Uterus (tissue), 3 donors: ENCODE measurements at regions not wholly inside any gene's neighbourhood (a gene's known extent, or its start where the extent isn't known, plus 50 kb on each side); places are given as distances from the start of the nearest gene placed in this dataset.

Source experiments
- DNase-seq, 2 donors: peaks; one replicate each; pipeline ENCODE4 v3.0.0-alpha.2; 2019 to 2020
- H3K27ac ChIP-seq, 2 donors: fragments of 200-600 bp; sonication (generic); 1 replicate in 1 of 2; 2 replicates in 1 of 2; pipeline ENCODE4 v1.5.1; 2016 to 2018
- H3K27me3 ChIP-seq, 2 donors: fragments of 200-600 bp; sonication (generic); one replicate each; pipeline ENCODE4 v1.5.1; 2018 to 2019; ENCODE audit warnings: control low read depth in 1 of 2
- H3K36me3 ChIP-seq, 2 donors: fragments of 200-600 bp; sonication (generic); one replicate each; pipeline ENCODE4 v1.5.1; 2019; ENCODE audit warnings: control low read depth in 1 of 2
- H3K4me1 ChIP-seq, 2 donors: fragments of 200-600 bp; sonication (generic); one replicate each; pipeline ENCODE4 v1.5.1; 2018 to 2019; ENCODE audit warnings: control low read depth in 1 of 2
- H3K4me3 ChIP-seq, 2 donors: fragments of 200-600 bp; sonication (generic); 1 replicate in 1 of 2; 2 replicates in 1 of 2; pipeline ENCODE4 v1.5.1; 2018 to 2019; ENCODE audit warnings: mild to moderate bottlenecking in 1 of 2
- H3K9me3 ChIP-seq, 2 donors: fragments of 200-600 bp; sonication (generic); one replicate each; pipeline ENCODE4 v1.5.1; 2019; ENCODE audit warnings: control low read depth in 1 of 2
- POLR2A ChIP-seq, 2 donors: fragments of 450-650 bp; IDR thresholded peaks; one replicate each; pipeline ENCODE4 v1.6.1; 2016; ENCODE audit warnings: antibody characterized with exemption in 2 of 2, mild to moderate bottlenecking in 1 of 2, moderate library complexity in 1 of 2
- intact Hi-C: fragments of 100-400 bp; cut with DNase I; formaldehyde crosslinking; loops from one replicate; pipeline ENCODE4 v1.15.1; 2023; ENCODE audit warnings: low total_unique reads
- TF ChIP-seq, protein P1 (sequence below), 4 experiments: fragments of 200-600 bp in 2 of 4; fragments of 450-650 bp in 2 of 4; sonication (generic) in 2 of 4; IDR thresholded peaks; one replicate each; pipeline ENCODE4 v1.5.1; 2016 to 2019; ENCODE audit warnings: antibody characterized with exemption in 4 of 4, mild to moderate bottlenecking in 2 of 4, moderate library complexity in 1 of 4
- donor health status: DM: yes; HTN: yes; CAD: no.

DNA sequence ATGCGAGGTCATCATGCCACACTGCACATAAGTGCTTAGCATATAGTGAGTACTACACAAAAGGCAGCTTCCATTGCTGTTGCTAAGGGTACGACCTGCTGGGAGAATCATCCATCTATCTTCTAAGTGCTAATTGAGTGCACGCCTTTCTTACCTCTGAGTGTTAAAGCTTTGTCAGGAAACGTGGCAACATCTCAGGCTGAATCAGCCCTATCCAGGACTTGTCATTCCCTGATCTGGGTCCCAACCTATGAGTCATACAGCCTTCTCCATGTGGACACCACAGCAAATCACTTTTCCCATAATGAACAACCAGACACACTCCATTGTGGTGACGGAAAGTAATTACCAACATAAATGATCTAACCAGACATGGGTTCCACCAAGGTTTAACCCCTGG is 201.1 kb upstream of the MAF start:
- H3K27me3 ChIP-seq: no peaks in the 10 kb centered on the region
- H3K27ac ChIP-seq: no peak overlapping the region
- TF ChIP-seq POLR2A (IDR thresholded peaks at IDR 0.05): no peak
- TF ChIP-seq, protein P1, sequence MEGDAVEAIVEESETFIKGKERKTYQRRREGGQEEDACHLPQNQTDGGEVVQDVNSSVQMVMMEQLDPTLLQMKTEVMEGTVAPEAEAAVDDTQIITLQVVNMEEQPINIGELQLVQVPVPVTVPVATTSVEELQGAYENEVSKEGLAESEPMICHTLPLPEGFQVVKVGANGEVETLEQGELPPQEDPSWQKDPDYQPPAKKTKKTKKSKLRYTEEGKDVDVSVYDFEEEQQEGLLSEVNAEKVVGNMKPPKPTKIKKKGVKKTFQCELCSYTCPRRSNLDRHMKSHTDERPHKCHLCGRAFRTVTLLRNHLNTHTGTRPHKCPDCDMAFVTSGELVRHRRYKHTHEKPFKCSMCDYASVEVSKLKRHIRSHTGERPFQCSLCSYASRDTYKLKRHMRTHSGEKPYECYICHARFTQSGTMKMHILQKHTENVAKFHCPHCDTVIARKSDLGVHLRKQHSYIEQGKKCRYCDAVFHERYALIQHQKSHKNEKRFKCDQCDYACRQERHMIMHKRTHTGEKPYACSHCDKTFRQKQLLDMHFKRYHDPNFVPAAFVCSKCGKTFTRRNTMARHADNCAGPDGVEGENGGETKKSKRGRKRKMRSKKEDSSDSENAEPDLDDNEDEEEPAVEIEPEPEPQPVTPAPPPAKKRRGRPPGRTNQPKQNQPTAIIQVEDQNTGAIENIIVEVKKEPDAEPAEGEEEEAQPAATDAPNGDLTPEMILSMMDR (IDR thresholded peaks at IDR 0.05): no peak
- no peaks in the 10 kb centered on the region for H3K36me3 ChIP-seq
- no peak for DNase-seq
- no peaks in the 10 kb centered on the region for H3K4me1 ChIP-seq
- H3K9me3 ChIP-seq: no peaks in the 10 kb centered on the region
- intact Hi-C loops: no loop called here
- H3K4me3 ChIP-seq: no peak overlapping the region

DNA sequence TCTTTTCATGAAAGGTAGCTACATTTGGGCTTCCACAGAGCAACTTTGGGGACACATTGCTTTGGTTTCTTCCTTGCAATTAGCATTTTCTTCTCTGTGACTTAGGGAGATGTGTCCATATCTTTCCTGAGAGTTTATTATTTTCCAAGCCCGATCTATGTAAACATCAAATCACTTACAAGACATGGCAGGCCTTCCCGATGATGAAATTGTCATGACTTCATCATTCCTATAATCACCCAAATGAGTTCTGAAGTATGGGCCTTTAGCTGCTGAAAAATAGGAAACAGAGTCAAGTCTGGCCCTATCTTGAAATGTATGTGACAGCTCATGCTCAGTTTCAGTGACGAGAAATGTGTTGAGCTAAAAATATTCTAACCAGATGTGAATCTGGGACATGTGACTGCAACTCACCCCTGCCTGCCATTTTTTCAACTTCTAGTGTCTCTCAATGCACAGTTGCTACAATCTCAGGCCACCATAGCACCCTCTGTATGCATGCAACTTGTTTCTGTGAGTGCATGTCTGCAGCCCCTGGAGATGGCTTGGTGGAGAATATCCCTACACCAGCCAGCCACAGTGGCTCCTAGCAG is 199.6 kb upstream of the MAF start:
- Histone ChIP-seq H3K4me1 (no peaks in the 10 kb centered on the region), H3K27ac (no peak overlapping the region), H3K4me3 (no peak overlapping the region), H3K9me3 (no peaks in the 10 kb centered on the region), H3K36me3 (no peaks in the 10 kb centered on the region), H3K27me3 (no peaks in the 10 kb centered on the region)
- DNase-seq: no peak
- TF ChIP-seq POLR2A (IDR thresholded peaks at IDR 0.05): no peak
- TF ChIP-seq, protein P1 (IDR thresholded peaks at IDR 0.05): no peak
- intact Hi-C loops: no loop called here

DNA sequence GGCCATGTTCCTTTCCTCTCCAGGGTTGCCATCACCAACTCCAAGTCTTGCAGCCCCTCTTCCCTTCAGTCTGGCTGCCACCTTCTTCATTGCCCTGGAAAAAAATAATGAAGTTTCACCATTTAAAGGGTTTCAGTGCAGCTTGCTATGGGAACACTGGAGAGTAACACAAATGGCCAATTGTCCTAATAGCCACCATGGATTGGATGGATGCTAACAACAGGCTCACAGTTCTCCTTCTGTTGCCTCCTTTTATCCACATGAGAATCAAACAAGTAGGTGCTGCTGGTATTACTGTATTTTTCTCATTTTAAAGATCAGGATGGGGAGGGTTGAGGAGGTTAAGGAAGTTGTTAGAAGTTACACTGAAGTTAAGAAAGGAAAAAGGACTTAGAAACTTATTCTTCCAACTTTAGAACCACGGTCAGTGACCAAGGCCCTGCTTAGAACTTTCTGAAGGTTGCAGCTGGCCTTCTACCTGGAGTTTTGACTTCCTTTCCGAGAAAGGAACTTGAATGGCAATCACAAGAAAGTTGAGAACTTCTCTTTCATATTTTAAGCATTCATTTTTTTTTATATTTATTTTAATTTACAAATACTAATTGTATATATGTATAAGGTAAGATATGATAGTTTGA is 198.0 kb upstream of the MAF start:
- no peak for DNase-seq
- H3K27me3 ChIP-seq: no peaks in the 10 kb centered on the region
- intact Hi-C loops: no loop called here
- no peak for TF ChIP-seq POLR2A (IDR thresholded peaks at IDR 0.05)
- TF ChIP-seq, protein P1 (IDR thresholded peaks at IDR 0.05): no peak
- H3K36me3 ChIP-seq: no peaks in the 10 kb centered on the region
- no peak overlapping the region for H3K4me3 ChIP-seq
- H3K27ac ChIP-seq: no peak overlapping the region
- H3K9me3 ChIP-seq: no peaks in the 10 kb centered on the region
- H3K4me1 ChIP-seq: no peaks in the 10 kb centered on the region

DNA sequence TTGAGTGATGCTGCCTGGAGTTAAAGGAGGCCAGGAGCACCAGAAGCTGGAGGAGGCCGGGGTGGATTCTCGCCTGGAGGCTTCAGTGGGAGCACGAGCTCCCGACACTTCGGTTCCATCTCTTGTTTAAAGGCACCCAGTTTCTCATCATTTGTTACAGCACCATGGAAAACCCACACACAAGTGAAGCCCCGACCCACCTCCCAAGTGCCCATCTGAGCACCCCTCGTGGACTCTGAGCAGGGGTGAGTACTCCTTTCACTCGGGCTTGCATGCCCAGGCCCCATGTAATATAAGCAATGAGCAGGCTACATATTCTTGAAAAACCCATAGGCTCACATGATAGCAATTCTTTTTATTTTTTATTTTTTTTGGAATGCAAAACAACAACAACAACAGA is 196.9 kb upstream of the MAF start:
- Histone ChIP-seq H3K27me3 (no peaks in the 10 kb centered on the region), H3K27ac (no peak overlapping the region), H3K9me3 (no peaks in the 10 kb centered on the region), H3K36me3 (no peaks in the 10 kb centered on the region), H3K4me3 (no peak overlapping the region), H3K4me1 (no peaks in the 10 kb centered on the region)
- no peak for TF ChIP-seq POLR2A (IDR thresholded peaks at IDR 0.05)
- TF ChIP-seq, protein P1 (IDR thresholded peaks at IDR 0.05): no peak
- intact Hi-C loops: no loop called here
- DNase-seq: no peak

DNA sequence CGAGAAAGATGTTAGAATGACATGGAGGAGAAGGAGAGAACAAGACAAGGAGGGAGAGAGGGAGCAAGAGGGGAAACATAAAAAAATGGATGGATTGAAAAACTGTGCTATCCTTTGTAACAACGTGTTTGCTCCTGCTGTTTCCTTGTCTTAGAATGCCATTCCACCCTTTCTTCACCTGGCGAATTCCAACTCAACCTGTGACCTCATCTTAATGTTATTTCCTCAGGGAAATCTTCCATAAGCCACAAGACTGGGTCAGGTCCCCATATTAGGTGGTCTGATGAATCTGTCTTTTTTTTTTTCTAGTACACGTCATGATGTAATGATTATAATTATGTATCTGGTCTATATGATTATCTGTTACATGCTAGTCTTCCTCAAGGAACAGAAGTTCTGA is 195.0 kb upstream of the MAF start:
- H3K9me3 ChIP-seq: no peaks in the 10 kb centered on the region
- no peak for DNase-seq
- intact Hi-C loops: no loop called here
- H3K4me3 ChIP-seq: no peak overlapping the region
- no peaks in the 10 kb centered on the region for H3K36me3 ChIP-seq
- H3K4me1 ChIP-seq: no peaks in the 10 kb centered on the region
- no peaks in the 10 kb centered on the region for H3K27me3 ChIP-seq
- no peak overlapping the region for H3K27ac ChIP-seq
- TF ChIP-seq POLR2A (IDR thresholded peaks at IDR 0.05): no peak
- TF ChIP-seq, protein P1 (IDR thresholded peaks at IDR 0.05): no peak
